KBM-7 (cell line): ENCODE measurements at regions not wholly inside any gene's neighbourhood (a gene's known extent, or its start where the extent isn't known, plus 50 kb on each side); places are given as distances from the start of the nearest gene placed in this dataset.
"Not testable (repeated sequence)": the region's sequence is repeated elsewhere in the genome, so short reads cannot be mapped to it uniquely, and the experiment has no call there.

Source experiments
- DNase-seq: peaks from one replicate; pipeline ENCODE4 v3.0.0-alpha.2; 2015
- in situ Hi-C: fragments of 300-500 bp; cut with MboI; formaldehyde crosslinking; loops from 2 replicates; pipeline ENCODE4 v1.14.3; 2020; ENCODE audit warnings: low sequenced_read_pairs, low pct_unique_long_range_greater_than_20kb, mixed read lengths

DNA sequence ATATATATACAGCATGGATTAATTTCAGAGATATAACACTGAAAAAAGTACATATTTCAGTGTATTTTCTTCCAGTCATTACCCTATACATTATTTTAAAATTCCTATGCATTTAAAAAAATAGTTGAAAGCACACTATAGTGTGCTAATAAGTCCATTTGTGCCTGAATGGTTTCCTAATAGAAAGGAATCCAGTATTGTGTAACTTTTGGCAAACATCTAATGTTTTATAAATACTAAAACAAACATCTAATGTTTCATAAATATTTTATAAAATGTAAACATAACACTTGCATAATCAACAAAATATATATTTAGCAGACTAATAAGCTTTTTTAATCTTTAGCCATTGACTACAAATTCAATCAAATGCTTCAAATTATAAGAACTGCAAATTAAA, 126.6 kb upstream of the FIBIN start:
- DNase-seq, result no peak
- in situ Hi-C loops, result no loop called here

DNA sequence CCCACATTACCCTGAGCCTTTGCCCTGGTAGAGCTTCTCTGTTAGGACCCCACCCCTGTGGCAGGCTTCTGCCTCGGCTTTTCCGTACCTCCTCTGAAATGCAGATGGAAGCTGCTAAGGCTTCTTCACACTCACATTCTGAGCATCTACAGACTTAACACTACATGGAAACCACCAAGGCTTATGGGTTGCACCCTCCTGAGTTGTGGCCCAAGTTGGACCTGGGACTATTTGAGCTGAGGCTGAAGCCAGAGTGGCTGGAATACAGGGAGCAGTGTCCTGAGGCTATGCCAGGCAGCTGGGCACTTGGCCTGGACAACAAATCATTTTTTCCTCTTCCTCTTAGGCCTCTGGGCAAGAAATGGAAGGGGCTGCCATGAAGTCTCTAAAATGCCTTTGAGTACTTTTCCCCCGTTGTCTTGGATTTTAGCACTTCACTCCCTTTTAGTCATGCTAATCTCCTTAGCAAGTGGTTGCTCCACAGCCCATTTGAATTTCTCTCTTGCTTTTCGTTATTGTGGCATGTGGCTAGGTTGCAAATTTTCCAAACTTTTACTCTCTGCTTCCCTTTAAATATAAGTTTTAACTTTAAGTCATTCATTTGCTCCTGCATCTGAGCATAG, 114.8 kb upstream of the FIBIN start:
- DNase-seq, result no peak
- in situ Hi-C loops, result no loop called here

DNA sequence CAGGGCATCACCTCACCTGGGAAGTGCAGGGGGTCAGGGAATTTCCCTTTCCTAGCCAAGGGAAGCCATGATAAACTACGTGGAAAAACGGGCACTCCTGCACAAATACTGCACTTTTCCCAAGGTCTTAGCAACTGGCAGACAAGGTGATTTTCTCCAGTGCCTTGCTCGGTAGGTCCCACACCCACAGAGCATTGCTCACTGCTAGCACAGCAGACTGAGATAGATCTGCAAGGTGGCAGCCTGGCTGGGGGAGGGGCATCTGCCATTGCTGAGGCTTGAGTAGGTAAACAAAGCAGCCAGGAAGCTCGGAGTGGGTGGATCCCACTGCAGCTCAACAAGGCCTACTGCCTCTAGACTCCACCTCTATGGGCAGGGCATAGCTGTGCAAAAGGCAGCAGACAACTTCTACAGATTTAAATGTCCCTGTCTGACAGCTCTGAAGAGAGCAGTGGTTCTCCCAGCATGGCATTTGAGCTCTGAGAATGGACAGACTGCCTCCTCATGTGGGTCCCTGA, 111.5 kb upstream of the FIBIN start:
- DNase-seq, result not testable (repeated sequence)

DNA sequence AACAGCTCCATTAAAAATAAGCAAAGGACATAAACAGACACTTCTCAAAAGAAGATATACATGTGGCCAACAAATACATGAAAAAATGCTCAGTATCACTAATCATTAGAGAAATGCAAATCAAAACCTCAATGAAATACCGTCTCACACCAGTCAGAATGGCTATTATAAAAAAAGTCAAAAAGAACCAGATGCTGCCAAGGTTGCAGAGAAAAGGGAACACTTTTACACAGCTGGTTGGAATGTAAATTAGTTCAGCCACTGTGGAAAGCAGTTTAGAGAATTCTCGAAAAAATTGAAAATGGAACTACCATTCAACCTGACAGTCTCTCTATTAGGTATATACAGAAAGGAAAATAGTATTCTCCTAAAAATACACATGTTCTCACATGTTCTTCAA, 102.4 kb upstream of the FIBIN start:
- in situ Hi-C loops, result no loop called here
- DNase-seq, result no peak

More for the DNA sequence above, 111.5 kb upstream of the FIBIN start:
- in situ Hi-C loops, result not testable (repeated sequence)

DNA sequence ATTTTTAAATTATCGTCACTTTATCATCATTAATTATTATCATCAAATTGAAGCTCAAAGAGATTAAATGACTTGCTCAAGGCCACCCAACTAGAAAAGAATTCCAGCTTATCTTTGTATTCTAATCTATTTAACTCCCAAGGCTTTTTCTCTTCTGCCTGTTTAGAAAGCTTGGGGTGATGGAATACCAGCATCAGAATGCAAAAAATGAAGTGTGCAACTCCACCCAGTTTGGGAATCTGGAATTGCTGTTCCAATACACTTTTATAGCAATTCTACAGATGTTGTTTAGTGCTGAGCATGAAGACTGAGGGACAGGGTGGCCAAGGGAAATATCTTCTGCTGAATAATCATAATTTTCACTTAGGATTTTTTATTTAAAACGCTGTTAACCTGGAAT, 97.2 kb upstream of the FIBIN start:
- in situ Hi-C loops, result no loop called here
- DNase-seq, result no peak

DNA sequence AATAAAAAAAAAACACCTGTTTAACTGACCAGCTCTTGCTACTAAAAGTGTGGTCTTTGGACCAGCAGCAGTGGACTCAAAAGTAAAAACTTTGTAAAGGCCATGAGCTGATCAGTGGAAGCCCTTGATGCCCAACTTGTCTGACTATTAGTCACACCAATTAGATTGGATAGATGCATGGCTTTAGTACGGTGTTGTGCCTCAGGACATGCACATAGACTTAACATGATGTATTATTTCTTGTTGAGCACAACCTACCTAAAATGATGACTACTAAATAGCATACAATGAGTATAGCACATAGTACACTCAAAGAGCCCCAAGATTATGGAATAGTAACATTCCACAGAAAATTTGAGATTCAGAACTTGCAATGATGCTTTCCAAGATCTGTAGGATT, 95.1 kb upstream of the FIBIN start:
- DNase-seq, result no peak
- in situ Hi-C loops, result no loop called here

DNA sequence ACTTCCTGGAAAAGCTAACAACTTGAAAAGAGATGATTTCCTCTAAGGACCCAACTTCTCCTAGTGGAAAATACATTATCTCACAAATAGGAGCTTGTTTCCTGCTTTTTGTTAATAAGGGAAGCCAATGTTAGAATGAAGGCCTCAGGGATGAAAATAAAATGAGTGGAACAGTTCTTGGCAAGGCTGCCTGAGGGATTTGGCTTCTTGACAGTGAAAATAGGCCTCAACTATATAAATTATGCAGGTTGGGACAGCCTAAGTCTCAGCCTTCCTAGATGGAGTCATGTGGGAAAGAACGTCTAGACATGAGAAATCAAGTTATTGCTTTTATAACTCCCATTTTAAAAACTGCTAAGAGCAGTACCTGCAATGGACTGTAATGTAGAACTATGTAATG, 92.8 kb upstream of the FIBIN start:
- in situ Hi-C loops, result no loop called here
- no peak for DNase-seq

DNA sequence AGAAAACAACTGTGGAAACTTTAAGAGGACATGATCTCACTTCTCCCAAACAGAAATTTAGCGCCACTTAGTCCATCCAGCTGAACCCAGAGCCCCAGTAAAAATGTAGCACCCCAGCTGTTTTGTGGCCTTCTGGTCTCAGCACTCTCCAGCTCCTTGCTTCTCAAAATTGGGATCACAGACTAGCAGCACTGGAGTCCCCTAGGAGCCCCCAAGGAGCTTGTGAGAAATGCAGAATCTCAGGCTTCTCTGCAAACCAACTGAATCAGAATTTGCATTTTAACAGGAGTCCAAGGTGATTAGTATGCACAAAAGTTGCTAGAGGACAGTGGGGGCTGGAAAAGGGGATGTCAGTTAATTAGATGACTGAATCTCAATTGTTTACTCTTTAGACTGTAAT, 89.8 kb upstream of the FIBIN start:
- DNase-seq, result no peak
- in situ Hi-C loops, result no loop called here

DNA sequence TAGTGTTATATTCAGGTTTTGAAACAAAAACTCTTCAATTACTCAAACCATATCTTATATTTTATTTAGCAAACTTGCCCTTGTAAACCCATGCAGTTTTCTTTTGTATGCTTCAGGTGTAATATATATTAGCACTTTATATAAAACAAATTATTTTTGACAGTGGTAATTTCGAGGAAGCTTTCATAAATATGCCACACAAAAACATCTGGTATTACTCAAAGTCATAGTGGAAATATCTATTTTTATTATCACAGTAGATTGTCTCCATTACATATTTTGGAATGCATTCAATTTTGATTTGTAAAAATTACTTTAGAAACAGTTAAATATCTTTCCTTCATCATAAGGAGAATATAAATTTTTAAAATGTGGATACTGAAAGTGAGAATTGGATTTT, 89.1 kb upstream of the FIBIN start:
- in situ Hi-C loops, result no loop called here
- DNase-seq, result no peak

DNA sequence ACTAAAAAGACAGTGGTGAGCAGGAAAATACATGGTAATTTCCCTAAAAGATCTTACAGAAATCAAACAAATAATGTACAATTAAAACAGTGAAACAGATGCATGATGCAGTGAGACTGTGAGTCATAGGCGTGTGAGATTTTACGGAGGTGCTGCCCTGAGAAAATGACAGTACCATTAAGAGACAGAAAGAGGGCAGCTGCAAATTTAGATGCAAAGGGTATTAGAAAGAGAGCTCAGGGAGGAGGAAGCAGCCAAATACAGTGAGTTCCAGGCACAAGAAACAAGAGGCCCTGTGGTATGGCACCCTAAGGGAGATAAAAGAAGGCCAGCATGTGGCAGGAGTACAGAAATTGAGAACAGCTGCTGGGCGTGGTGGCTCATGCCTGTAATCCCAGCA, 88.5 kb upstream of the FIBIN start:
- DNase-seq, result no peak
- in situ Hi-C loops, result no loop called here

DNA sequence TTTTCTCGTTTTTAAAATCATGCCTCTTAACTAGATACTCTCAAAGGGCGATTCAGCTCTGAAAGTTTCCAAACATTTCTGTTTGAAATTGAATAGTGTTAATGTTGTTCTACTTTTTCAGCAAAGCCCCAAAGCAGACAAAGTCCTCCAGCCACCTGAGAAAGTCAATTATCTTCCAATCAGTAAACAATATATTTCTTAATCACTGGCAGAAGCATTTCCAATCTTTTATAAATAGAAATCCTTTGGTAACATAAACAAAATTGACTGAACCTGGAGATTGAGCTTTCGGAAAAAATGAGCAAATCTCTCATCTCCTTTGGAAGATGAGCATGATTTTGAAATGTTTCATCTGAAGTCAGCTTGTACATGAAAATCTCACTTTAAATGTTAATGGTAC, 84.4 kb upstream of the FIBIN start:
- in situ Hi-C loops, result no loop called here
- DNase-seq, result no peak

DNA sequence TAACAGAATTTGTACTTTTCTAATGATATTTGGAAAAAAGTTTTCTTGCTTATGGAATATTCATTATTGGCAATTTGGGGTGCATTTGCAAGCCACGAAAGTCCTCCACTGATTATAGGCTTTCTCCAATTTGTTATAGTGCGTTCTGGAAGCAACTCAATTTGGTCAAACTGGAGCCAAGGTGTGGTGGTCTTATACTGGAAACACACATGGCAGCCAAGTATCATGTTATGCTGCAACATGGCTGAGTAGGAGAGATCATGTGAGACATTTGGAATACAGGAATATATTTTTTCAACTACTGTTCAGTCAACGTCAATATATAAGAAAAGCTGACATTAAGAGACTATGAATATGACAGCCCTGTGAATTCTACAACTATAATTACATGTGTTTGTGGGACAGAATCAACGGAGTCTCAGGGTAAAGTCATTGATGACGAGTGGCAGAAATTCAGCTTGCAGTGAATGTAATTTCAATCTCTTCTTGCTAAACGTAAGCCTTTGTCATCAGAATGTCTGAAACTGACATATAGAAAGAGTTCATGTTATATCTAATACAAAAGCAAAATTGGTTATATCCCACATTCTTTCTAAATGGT, 83.8 kb upstream of the FIBIN start:
- DNase-seq, result no peak
- in situ Hi-C loops, result no loop called here

DNA sequence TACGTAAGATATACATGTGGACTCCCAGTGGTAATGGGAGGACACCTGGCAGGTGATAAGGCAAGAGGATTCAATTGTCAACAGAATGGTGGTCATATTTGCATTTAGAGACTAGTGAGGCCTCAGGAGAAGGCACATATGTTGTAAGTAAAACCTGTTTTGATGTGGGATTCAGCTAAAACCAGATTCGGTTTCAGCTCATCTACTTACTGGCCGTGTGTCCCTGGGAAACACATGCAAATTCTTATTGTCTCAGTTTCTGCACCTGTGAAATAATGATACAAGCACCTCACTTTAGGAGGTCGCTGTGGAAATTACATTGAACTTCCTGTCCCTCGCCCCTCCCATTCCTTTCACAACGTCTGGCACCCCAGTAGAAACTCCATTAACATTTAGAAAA, 78.9 kb upstream of the FIBIN start:
- in situ Hi-C loops, result no loop called here
- DNase-seq, result no peak

DNA sequence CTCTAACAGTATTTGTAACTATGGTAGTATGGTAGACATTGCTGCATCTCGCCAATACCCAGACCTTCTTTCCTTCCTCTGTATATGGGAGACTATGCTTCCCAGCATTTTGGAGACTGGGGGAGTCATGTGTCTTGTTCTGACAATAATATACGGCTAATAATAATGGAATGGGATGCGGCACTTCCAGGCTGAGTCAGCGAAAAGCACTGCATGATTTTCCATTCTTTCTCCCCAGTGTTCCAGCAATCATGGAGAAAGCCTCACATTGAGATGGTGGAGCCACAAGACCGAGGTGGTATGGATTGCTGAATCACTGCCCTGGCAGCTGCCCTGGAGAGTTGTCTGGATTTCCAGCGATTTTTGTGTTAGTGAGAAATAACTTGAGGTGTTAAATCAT, 77.1 kb upstream of the FIBIN start:
- in situ Hi-C loops, result no loop called here
- DNase-seq, result no peak

DNA sequence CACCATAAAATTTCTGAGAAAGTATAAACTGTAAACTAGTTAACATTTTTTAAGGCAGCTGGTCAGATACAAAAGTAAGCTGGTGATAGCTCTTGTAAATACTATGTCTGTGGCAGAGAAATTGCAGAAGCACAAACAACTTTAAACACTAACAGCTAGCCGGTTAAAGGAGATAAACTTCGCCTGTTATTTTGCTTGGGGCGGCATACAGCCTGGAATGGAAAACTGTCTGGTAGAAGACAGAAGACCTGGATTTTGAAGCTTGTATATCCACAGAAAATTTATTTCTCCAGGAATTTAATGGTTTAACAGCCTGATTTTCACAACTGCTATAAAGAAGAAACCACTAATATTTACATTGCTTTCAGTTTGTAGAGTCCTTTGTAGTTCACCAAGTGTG, 65.3 kb upstream of the FIBIN start:
- DNase-seq, result no peak
- in situ Hi-C loops, result no loop called here

DNA sequence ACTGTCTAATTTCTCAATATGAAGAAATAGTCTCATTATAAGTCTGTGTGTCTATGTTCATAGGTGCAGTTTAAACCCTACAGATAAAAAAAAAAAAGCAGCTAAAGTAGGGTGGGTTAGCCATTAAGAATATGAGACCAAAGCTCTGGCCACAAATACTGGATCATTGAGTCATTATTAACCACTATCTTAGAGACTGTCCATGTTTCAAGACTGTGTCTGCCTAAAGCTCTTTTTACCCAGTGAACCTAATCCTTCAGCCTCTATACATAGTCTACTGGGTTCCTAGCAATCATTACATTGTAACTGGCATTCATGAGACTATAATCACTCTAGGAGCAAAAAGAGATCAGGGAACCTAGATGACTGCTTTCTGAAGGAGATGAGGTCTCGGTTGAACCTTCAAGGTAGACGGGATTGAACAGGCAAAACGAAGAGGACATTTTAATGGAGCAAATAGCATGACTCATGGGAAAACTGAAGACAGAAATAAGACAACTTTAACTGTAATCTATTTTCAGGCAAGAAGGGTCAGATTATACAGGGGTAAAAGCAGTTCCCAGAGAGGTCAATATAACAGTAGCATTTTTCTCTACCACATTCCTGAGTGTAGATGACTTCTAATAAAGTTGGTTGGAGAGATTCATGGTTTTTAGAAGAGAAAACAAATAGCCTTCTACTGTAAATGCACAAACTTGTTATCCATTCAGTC, 64.0 kb upstream of the FIBIN start:
- DNase-seq, result no peak
- in situ Hi-C loops, result no loop called here

DNA sequence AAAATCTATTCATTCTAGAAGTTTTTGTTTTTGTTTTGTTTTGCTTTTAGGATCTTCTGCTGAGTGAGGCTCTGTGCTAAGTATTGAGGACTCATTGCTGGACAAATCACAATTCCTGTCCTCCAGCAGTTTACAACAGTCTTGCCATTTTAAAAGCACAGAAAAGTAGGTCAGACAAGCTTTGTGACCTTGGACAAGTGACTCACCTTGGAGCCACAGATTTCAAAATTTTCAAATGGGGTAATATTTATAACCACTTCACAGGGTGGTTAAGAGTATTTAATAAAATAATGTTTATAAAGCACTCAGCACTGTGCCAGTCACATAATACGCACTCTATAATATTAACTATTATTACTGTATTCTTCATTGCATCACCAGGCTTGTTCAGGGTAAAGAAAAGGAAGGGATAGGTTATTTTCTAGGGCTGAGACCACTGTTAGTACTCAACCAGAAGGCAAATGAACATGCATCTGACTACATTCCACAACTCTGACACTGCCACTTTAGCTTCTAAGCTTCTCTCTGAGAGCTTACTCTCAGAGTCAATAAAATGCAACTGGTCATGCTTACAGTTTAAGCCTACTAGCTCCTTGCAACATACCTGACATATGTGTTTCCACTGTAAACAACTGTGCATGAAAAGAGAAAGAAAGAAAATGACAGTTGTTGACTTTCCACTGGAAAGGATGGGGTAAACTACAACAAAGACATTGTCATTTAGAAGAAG, 63.2 kb upstream of the FIBIN start:
- in situ Hi-C loops, result no loop called here

DNA sequence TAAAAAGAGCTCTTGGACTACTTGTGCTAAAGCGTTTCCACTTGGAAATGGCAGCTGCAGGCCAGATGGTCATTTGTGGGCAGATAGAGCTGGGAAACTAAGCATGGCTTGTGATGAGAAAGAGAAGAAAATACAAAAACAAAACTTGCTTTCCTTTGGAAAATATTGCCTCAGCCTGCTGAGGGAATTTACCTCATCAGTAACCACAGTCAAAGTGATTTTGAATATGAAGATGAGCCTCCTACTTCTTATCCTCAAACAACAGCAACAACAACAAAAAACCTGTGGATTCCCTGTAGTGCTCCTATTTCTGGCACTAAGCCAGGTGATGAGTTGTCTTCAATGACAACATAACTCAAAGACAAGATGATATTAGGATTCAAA, 62.7 kb upstream of the FIBIN start:
- no peak for DNase-seq
- in situ Hi-C loops, result no loop called here

More for the DNA sequence above, 63.2 kb upstream of the FIBIN start:
- DNase-seq, result no peak

DNA sequence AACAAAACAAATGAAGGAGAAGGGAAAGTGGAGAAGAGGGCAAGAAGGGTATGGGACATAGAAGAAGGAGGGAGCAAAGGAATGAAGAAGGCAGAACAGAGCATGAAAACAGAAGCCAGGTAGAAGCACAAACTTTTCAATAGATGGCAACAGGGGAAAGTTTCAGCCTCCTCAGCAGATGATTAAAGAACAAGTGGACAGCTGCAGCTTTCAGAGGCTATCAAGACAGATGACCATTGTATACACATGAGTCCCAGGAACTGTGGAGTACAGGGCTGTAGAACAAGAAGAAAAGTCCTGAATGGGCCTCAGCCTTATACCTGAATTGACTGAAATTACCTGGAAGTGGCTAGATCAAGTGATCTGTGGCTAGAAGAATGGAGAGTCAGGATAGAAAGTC, 62.0 kb upstream of the FIBIN start:
- in situ Hi-C loops, result no loop called here
- no peak for DNase-seq

DNA sequence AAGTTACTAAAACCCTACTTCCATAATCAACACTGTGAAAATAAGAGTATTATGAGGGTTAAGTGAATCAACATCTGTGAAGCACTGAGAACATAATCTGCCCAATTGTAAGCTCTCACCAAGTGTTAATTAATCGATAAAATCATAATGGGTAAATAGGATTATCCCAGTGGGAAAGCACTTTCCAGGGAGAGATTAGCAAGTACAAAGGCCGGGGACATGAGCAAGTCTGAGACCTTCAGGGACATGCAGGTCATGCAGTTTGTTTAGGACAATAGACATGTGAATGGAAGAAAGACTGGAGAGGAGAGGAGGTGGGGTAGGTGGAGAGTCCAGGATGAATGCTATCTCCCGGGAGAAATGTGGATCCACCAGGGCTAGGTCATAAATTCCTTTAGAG, 57.8 kb upstream of the FIBIN start:
- in situ Hi-C loops, result no loop called here
- DNase-seq, result no peak
